GM12878 (cell line): ENCODE measurements at regions not wholly inside any gene's neighbourhood (a gene's known extent, or its start where the extent isn't known, plus 50 kb on each side); places are given as distances from the start of the nearest gene placed in this dataset.

Source experiments
- BMI1 ChIP-seq: fragments of 450-650 bp; IDR thresholded peaks from 2 replicates; pipeline ENCODE4 v1.6.1; 2016; ENCODE audit warnings: mild to moderate bottlenecking, moderate library complexity, borderline replicate concordance
- EGR1 ChIP-seq, 2 experiments: IDR thresholded peaks; 1 replicate in 1 of 2; 2 replicates in 1 of 2; pipeline ENCODE4 v1.6.1; 2011 to 2012; ENCODE audit warnings: low read depth in 2 of 2, low read length in 2 of 2, borderline replicate concordance in 1 of 2, mild to moderate bottlenecking in 1 of 2, moderate library complexity in 1 of 2
- HDAC6 ChIP-seq: fragments of 200-600 bp; sonication (generic); IDR thresholded peaks from one replicate; pipeline ENCODE4 v1.8.0; 2017; ENCODE audit warnings: antibody characterized with exemption; ENCODE audit not compliant: unreplicated experiment
- PAX5 ChIP-seq: IDR thresholded peaks from 2 replicates; pipeline ENCODE4 v1.6.1; 2011; ENCODE audit warnings: low read depth, low read length, borderline replicate concordance
- POLR2A ChIP-seq: IDR thresholded peaks from 2 replicates; pipeline ENCODE4 v1.6.1; 2011; ENCODE audit warnings: low read depth, mild to moderate bottlenecking, low read length
- SIN3A ChIP-seq: IDR thresholded peaks from 2 replicates; pipeline ENCODE4 v1.6.1; 2012; ENCODE audit warnings: low read depth, low read length, improper control_type of control experiment
- SP1 ChIP-seq: IDR thresholded peaks from one replicate; pipeline ENCODE4 v1.6.1; 2011; ENCODE audit warnings: low read depth, low read length
- SRF ChIP-seq, 2 experiments: IDR thresholded peaks; 2 replicates each; pipeline ENCODE4 v1.6.1; 2011; ENCODE audit warnings: low read depth in 2 of 2, low read length in 2 of 2, mild to moderate bottlenecking in 1 of 2, moderate library complexity in 1 of 2
- TF ChIP-seq, protein P1 (sequence below): fragments of 450-650 bp; formaldehyde crosslinking; IDR thresholded peaks from 2 replicates; pipeline ENCODE4 v1.5.0; 2022; ENCODE audit warnings: mild to moderate bottlenecking, missing genetic modification characterization
- TF ChIP-seq, protein P2 (sequence below): IDR thresholded peaks from 2 replicates; pipeline ENCODE4 v1.6.1; 2011; ENCODE audit warnings: low read depth, low read length, improper control_type of control experiment, borderline replicate concordance
- TF ChIP-seq, protein P3 (sequence below), 3 experiments: IDR thresholded peaks in 2 of 3; conservative IDR thresholded peaks in 1 of 3; 2 replicates each; pipeline ENCODE4 v1.5.1; 2011; ENCODE audit warnings: low read depth in 3 of 3, low read length in 3 of 3, mild to moderate bottlenecking in 3 of 3, control low read depth in 2 of 3, moderate library complexity in 2 of 3, inconsistent platforms in 1 of 3, mixed read lengths in 1 of 3; ENCODE audit not compliant: control insufficient read depth in 2 of 3, insufficient read depth in 1 of 3; ENCODE audit errors: extremely low read depth in 1 of 3

- no peak for TF ChIP-seq SIN3A
- TF ChIP-seq SP1: no peak
- TF ChIP-seq, protein P1, sequence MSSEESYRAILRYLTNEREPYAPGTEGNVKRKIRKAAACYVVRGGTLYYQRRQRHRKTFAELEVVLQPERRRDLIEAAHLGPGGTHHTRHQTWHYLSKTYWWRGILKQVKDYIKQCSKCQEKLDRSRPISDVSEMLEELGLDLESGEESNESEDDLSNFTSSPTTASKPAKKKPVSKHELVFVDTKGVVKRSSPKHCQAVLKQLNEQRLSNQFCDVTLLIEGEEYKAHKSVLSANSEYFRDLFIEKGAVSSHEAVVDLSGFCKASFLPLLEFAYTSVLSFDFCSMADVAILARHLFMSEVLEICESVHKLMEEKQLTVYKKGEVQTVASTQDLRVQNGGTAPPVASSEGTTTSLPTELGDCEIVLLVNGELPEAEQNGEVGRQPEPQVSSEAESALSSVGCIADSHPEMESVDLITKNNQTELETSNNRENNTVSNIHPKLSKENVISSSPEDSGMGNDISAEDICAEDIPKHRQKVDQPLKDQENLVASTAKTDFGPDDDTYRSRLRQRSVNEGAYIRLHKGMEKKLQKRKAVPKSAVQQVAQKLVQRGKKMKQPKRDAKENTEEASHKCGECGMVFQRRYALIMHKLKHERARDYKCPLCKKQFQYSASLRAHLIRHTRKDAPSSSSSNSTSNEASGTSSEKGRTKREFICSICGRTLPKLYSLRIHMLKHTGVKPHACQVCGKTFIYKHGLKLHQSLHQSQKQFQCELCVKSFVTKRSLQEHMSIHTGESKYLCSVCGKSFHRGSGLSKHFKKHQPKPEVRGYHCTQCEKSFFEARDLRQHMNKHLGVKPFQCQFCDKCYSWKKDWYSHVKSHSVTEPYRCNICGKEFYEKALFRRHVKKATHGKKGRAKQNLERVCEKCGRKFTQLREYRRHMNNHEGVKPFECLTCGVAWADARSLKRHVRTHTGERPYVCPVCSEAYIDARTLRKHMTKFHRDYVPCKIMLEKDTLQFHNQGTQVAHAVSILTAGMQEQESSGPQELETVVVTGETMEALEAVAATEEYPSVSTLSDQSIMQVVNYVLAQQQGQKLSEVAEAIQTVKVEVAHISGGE (CRISPR knock-in tag): no peak
- no peak for TF ChIP-seq POLR2A
- TF ChIP-seq BMI1: no peak
- no peak for TF ChIP-seq PAX5
- TF ChIP-seq, protein P2, sequence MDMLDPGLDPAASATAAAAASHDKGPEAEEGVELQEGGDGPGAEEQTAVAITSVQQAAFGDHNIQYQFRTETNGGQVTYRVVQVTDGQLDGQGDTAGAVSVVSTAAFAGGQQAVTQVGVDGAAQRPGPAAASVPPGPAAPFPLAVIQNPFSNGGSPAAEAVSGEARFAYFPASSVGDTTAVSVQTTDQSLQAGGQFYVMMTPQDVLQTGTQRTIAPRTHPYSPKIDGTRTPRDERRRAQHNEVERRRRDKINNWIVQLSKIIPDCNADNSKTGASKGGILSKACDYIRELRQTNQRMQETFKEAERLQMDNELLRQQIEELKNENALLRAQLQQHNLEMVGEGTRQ: no peak
- TF ChIP-seq, protein P3, sequence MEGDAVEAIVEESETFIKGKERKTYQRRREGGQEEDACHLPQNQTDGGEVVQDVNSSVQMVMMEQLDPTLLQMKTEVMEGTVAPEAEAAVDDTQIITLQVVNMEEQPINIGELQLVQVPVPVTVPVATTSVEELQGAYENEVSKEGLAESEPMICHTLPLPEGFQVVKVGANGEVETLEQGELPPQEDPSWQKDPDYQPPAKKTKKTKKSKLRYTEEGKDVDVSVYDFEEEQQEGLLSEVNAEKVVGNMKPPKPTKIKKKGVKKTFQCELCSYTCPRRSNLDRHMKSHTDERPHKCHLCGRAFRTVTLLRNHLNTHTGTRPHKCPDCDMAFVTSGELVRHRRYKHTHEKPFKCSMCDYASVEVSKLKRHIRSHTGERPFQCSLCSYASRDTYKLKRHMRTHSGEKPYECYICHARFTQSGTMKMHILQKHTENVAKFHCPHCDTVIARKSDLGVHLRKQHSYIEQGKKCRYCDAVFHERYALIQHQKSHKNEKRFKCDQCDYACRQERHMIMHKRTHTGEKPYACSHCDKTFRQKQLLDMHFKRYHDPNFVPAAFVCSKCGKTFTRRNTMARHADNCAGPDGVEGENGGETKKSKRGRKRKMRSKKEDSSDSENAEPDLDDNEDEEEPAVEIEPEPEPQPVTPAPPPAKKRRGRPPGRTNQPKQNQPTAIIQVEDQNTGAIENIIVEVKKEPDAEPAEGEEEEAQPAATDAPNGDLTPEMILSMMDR (IDR thresholded peaks at IDR 0.05 in 2 of 3, conservative IDR thresholded peaks at IDR 0.05 in 1 of 3; ENCODE audit: control insufficient read depth in 2 of 3, extremely low read depth in 1 of 3, insufficient read depth in 1 of 3, low read depth in 3 of 3, low read length in 3 of 3): no peak
- TF ChIP-seq SRF (IDR thresholded peaks at IDR 0.05; ENCODE audit: low read depth in 2 of 2, low read length in 2 of 2): no peak
- no peak for TF ChIP-seq HDAC6
- TF ChIP-seq EGR1 (IDR thresholded peaks at IDR 0.05; ENCODE audit: borderline replicate concordance in 1 of 2, low read depth in 2 of 2, low read length in 2 of 2): no peak
Measured at GRCh38 chr7:98518159-98518947, 98.7 kb upstream of the NPTX2 start.
